Sigmoid colon (tissue), 3 donors: ENCODE measurements at regions not wholly inside any gene's neighbourhood (a gene's known extent, or its start where the extent isn't known, plus 50 kb on each side); places are given as distances from the start of the nearest gene placed in this dataset.

Source experiments
- CTCF ChIP-seq, 4 experiments: fragments of 450-650 bp in 3 of 4; fragments of 200-600 bp in 1 of 4; IDR thresholded peaks; one replicate each; pipeline ENCODE4 v1.5.1; 2016 to 2019; ENCODE audit warnings: antibody characterized with exemption in 4 of 4, mild to moderate bottlenecking in 3 of 4, moderate library complexity in 2 of 4
- POLR2A ChIP-seq, 2 donors: fragments of 450-650 bp; IDR thresholded peaks; one replicate each; pipeline ENCODE4 v1.6.1; 2016; ENCODE audit warnings: antibody characterized with exemption in 2 of 2, mild to moderate bottlenecking in 2 of 2, moderate library complexity in 2 of 2

GRCh38 chr6:21507811-21508210 lies 85.7 kb upstream of the SOX4 start:
- TF ChIP-seq CTCF (IDR thresholded peaks at IDR 0.05) (no peak), POLR2A (IDR thresholded peaks at IDR 0.05) (no peak)
